WTC11 (cell line): ENCODE measurements at regions not wholly inside any gene's neighbourhood (a gene's known extent, or its start where the extent isn't known, plus 50 kb on each side); places are given as distances from the start of the nearest gene placed in this dataset.

Experiments used
- ATAC-seq: fragments of 200-7000 bp; cut with Tn5 transposase; 2 replicates; pipeline ENCODE4 v1.10.0; 2021; ENCODE audit warnings: mild to moderate bottlenecking, moderate library complexity
- CTCF ChIA-PET: fragments of 300-600 bp; sonication (Branson Sonifier 250); formaldehyde crosslinking; loops from one replicate; lab custom pipeline; 2021; ENCODE audit warnings: antibody characterized with exemption; lab: Charles Lee
- POLR2A ChIA-PET: fragments of 350-600 bp; sonication (Branson Sonifier 250); formaldehyde crosslinking; loops from one replicate; lab custom pipeline; 2021; ENCODE audit warnings: antibody characterized with exemption; lab: Charles Lee
- DNase-seq: peaks from one replicate; pipeline ENCODE4 v3.0.0; 2021; ENCODE audit warnings: low spot score
- H3K27ac Mint-ChIP-seq: 2 replicates; pipeline ENCODE4 v1.8.0; 2021; ENCODE audit warnings: mixed read lengths
- H3K27me3 Mint-ChIP-seq: 2 replicates; pipeline ENCODE4 v1.8.0; 2021; ENCODE audit warnings: low read depth, mild to moderate bottlenecking, moderate library complexity, mixed read lengths
- H3K36me3 Mint-ChIP-seq: 2 replicates; pipeline ENCODE4 v1.8.0; 2021; ENCODE audit warnings: mixed read lengths
- H3K4me1 Mint-ChIP-seq: 2 replicates; pipeline ENCODE4 v1.8.0; 2022; ENCODE audit warnings: mixed read lengths
- H3K4me3 Mint-ChIP-seq: 2 replicates; pipeline ENCODE4 v1.8.0; 2021; ENCODE audit warnings: mild to moderate bottlenecking, moderate library complexity, mixed read lengths
- H3K9me3 Mint-ChIP-seq: 2 replicates; pipeline ENCODE4 v1.8.0; 2021; ENCODE audit warnings: mixed read lengths
- ATF2 ChIP-seq: sonication (generic); formaldehyde crosslinking; IDR thresholded peaks from 2 replicates; pipeline ENCODE4 v1.8.1; 2022; ENCODE audit warnings: low read depth, missing genetic modification reagents, borderline replicate concordance
- ATF6 ChIP-seq: sonication (generic); formaldehyde crosslinking; IDR thresholded peaks from 2 replicates; pipeline ENCODE4 v1.8.1; 2023; ENCODE audit warnings: mild to moderate bottlenecking, missing genetic modification reagents
- CBFB ChIP-seq: sonication (generic); formaldehyde crosslinking; IDR thresholded peaks from 2 replicates; pipeline ENCODE4 v1.8.1; 2022; ENCODE audit warnings: mild to moderate bottlenecking, low read depth, missing genetic modification reagents
- E2F4 ChIP-seq: sonication (generic); formaldehyde crosslinking; IDR thresholded peaks from 2 replicates; pipeline ENCODE4 v1.8.1; 2022; ENCODE audit warnings: low read depth, mild to moderate bottlenecking, moderate library complexity, missing genetic modification reagents, borderline replicate concordance
- ELF4 ChIP-seq: sonication (generic); formaldehyde crosslinking; IDR thresholded peaks from 2 replicates; pipeline ENCODE4 v1.8.1; 2022; ENCODE audit warnings: low read depth, mild to moderate bottlenecking, moderate library complexity, missing genetic modification reagents
- ETV6 ChIP-seq: sonication (generic); formaldehyde crosslinking; IDR thresholded peaks from 2 replicates; pipeline ENCODE4 v1.8.1; 2022; ENCODE audit warnings: mild to moderate bottlenecking, missing genetic modification reagents
- GABPB1 ChIP-seq: sonication (generic); formaldehyde crosslinking; IDR thresholded peaks from 2 replicates; pipeline ENCODE4 v1.8.1; 2023; ENCODE audit warnings: mild to moderate bottlenecking, missing genetic modification reagents
- MXD4 ChIP-seq: fragments of 250-450 bp; sonication (Bioruptor Pico); IDR thresholded peaks from 2 replicates; pipeline ENCODE4 v1.8.0; 2021; ENCODE audit warnings: mild to moderate bottlenecking, moderate library complexity, borderline replicate concordance
- NFATC4 ChIP-seq: fragments of 250-450 bp; sonication (Bioruptor Pico); IDR thresholded peaks from 2 replicates; pipeline ENCODE4 v1.9.0; 2021; ENCODE audit warnings: mild to moderate bottlenecking
- NR1H2 ChIP-seq: sonication (generic); formaldehyde crosslinking; IDR thresholded peaks from 2 replicates; pipeline ENCODE4 v1.9.0; 2021; ENCODE audit warnings: mild to moderate bottlenecking, moderate library complexity, missing genetic modification reagents
- NR2C2 ChIP-seq: sonication (generic); formaldehyde crosslinking; IDR thresholded peaks from 2 replicates; pipeline ENCODE4 v1.8.0; 2022; ENCODE audit warnings: mild to moderate bottlenecking, missing genetic modification reagents
- OVOL2 ChIP-seq: fragments of 250-450 bp; sonication (Bioruptor Pico); IDR thresholded peaks from 2 replicates; pipeline ENCODE4 v1.9.0; 2021; ENCODE audit warnings: mild to moderate bottlenecking, borderline replicate concordance
- SMAD4 ChIP-seq: sonication (generic); formaldehyde crosslinking; IDR thresholded peaks from 2 replicates; pipeline ENCODE4 v1.8.0; 2022; ENCODE audit warnings: mild to moderate bottlenecking, missing genetic modification reagents
- TP53 ChIP-seq: sonication (generic); formaldehyde crosslinking; IDR thresholded peaks from 2 replicates; pipeline ENCODE4 v1.8.1; 2023; ENCODE audit warnings: mild to moderate bottlenecking, missing genetic modification reagents
- ZBTB43 ChIP-seq: sonication (generic); formaldehyde crosslinking; IDR thresholded peaks from 2 replicates; pipeline ENCODE4 v1.8.1; 2023; ENCODE audit warnings: mild to moderate bottlenecking, missing genetic modification reagents
- ZNF232 ChIP-seq: sonication (generic); formaldehyde crosslinking; IDR thresholded peaks from 2 replicates; pipeline ENCODE4 v1.8.0; 2022; ENCODE audit warnings: mild to moderate bottlenecking, missing genetic modification reagents
- ZNF512 ChIP-seq: sonication (generic); formaldehyde crosslinking; IDR thresholded peaks from 2 replicates; pipeline ENCODE4 v1.8.1; 2022; ENCODE audit warnings: missing genetic modification reagents, borderline replicate concordance
- TF ChIP-seq, protein P1 (sequence below): sonication (generic); formaldehyde crosslinking; IDR thresholded peaks from 2 replicates; pipeline ENCODE4 v1.8.1; 2023; ENCODE audit warnings: mild to moderate bottlenecking, missing genetic modification reagents, borderline replicate concordance
- TF ChIP-seq, protein P2 (sequence below): sonication (generic); formaldehyde crosslinking; IDR thresholded peaks from 2 replicates; pipeline ENCODE4 v1.8.1; 2023; ENCODE audit warnings: mild to moderate bottlenecking, moderate library complexity, missing genetic modification reagents
- TF ChIP-seq, protein P3 (sequence below): fragments of 250-450 bp; sonication (Bioruptor Pico); IDR thresholded peaks from 2 replicates; pipeline ENCODE4 v1.9.0; 2021; ENCODE audit warnings: mild to moderate bottlenecking, borderline replicate concordance

- TF ChIP-seq NR2C2, result no peak
- no peak for TF ChIP-seq E2F4
- TF ChIP-seq NFATC4, result no peak
- no peak for TF ChIP-seq ATF6 (CRISPR knock-in tag)
- TF ChIP-seq SMAD4 (CRISPR knock-in tag), result no peak
- no peak for TF ChIP-seq TP53 (CRISPR knock-in tag)
- TF ChIP-seq CBFB (CRISPR knock-in tag), result no peak
- TF ChIP-seq ATF2 (CRISPR knock-in tag), result no peak
- no peak for TF ChIP-seq ELF4 (CRISPR knock-in tag)
Observed at GRCh38 chr12:105470102-105470501, 139.6 kb downstream of the C12orf75 start (continued).

DNA sequence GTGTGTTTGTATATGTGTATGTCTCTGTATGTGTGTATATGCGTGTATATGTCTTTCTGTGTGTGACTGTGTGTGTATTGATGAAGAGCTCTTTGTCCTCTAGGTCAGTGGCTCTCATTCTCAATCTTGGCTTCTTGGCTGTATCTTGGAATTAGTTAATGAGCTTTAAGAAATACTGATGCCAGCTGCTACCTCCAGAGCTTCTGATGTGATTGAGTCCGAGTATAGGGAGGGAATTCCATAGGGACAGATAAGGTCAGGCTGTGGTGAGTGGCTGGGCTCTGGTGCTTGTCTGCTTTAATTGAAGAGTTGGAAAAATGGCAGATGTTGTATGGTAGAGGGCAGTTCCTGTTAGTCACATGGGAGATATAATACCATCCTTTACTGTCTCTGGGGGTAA, 140.1 kb downstream of the C12orf75 start:
- CTCF ChIA-PET, result no interaction called here
- POLR2A ChIA-PET, result no interaction called here

More for the DNA sequence above, 140.1 kb downstream of the C12orf75 start:
- no peaks in the 10 kb centered on the region for H3K36me3 Mint-ChIP-seq
- TF ChIP-seq ZNF232 (CRISPR knock-in tag), result no peak
- no peak for TF ChIP-seq ETV6 (CRISPR knock-in tag)
- no peak for TF ChIP-seq ZNF512 (CRISPR knock-in tag)
- no peak for TF ChIP-seq MXD4 (CRISPR knock-in tag)
- TF ChIP-seq NR2C2, result no peak
- no peak for TF ChIP-seq NR1H2 (CRISPR knock-in tag)
- TF ChIP-seq OVOL2 (CRISPR knock-in tag), result no peak
- TF ChIP-seq, protein P1, sequence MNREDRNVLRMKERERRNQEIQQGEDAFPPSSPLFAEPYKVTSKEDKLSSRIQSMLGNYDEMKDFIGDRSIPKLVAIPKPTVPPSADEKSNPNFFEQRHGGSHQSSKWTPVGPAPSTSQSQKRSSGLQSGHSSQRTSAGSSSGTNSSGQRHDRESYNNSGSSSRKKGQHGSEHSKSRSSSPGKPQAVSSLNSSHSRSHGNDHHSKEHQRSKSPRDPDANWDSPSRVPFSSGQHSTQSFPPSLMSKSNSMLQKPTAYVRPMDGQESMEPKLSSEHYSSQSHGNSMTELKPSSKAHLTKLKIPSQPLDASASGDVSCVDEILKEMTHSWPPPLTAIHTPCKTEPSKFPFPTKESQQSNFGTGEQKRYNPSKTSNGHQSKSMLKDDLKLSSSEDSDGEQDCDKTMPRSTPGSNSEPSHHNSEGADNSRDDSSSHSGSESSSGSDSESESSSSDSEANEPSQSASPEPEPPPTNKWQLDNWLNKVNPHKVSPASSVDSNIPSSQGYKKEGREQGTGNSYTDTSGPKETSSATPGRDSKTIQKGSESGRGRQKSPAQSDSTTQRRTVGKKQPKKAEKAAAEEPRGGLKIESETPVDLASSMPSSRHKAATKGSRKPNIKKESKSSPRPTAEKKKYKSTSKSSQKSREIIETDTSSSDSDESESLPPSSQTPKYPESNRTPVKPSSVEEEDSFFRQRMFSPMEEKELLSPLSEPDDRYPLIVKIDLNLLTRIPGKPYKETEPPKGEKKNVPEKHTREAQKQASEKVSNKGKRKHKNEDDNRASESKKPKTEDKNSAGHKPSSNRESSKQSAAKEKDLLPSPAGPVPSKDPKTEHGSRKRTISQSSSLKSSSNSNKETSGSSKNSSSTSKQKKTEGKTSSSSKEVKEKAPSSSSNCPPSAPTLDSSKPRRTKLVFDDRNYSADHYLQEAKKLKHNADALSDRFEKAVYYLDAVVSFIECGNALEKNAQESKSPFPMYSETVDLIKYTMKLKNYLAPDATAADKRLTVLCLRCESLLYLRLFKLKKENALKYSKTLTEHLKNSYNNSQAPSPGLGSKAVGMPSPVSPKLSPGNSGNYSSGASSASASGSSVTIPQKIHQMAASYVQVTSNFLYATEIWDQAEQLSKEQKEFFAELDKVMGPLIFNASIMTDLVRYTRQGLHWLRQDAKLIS (CRISPR knock-in tag), result no peak
- TF ChIP-seq, protein P2, sequence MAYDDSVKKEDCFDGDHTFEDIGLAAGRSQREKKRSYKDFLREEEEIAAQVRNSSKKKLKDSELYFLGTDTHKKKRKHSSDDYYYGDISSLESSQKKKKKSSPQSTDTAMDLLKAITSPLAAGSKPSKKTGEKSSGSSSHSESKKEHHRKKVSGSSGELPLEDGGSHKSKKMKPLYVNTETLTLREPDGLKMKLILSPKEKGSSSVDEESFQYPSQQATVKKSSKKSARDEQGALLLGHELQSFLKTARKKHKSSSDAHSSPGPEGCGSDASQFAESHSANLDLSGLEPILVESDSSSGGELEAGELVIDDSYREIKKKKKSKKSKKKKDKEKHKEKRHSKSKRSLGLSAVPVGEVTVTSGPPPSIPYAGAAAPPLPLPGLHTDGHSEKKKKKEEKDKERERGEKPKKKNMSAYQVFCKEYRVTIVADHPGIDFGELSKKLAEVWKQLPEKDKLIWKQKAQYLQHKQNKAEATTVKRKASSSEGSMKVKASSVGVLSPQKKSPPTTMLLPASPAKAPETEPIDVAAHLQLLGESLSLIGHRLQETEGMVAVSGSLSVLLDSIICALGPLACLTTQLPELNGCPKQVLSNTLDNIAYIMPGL (CRISPR knock-in tag), result no peak
- TF ChIP-seq, protein P3, sequence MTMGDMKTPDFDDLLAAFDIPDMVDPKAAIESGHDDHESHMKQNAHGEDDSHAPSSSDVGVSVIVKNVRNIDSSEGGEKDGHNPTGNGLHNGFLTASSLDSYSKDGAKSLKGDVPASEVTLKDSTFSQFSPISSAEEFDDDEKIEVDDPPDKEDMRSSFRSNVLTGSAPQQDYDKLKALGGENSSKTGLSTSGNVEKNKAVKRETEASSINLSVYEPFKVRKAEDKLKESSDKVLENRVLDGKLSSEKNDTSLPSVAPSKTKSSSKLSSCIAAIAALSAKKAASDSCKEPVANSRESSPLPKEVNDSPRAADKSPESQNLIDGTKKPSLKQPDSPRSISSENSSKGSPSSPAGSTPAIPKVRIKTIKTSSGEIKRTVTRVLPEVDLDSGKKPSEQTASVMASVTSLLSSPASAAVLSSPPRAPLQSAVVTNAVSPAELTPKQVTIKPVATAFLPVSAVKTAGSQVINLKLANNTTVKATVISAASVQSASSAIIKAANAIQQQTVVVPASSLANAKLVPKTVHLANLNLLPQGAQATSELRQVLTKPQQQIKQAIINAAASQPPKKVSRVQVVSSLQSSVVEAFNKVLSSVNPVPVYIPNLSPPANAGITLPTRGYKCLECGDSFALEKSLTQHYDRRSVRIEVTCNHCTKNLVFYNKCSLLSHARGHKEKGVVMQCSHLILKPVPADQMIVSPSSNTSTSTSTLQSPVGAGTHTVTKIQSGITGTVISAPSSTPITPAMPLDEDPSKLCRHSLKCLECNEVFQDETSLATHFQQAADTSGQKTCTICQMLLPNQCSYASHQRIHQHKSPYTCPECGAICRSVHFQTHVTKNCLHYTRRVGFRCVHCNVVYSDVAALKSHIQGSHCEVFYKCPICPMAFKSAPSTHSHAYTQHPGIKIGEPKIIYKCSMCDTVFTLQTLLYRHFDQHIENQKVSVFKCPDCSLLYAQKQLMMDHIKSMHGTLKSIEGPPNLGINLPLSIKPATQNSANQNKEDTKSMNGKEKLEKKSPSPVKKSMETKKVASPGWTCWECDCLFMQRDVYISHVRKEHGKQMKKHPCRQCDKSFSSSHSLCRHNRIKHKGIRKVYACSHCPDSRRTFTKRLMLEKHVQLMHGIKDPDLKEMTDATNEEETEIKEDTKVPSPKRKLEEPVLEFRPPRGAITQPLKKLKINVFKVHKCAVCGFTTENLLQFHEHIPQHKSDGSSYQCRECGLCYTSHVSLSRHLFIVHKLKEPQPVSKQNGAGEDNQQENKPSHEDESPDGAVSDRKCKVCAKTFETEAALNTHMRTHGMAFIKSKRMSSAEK (CRISPR knock-in tag), result no peak
- TF ChIP-seq GABPB1 (CRISPR knock-in tag), result no peak
- TF ChIP-seq ZBTB43 (CRISPR knock-in tag), result no peak
- TF ChIP-seq, all 79 proteins: peak for 0
- Mint-ChIP-seq H3K27ac (no peak overlapping the region), H3K4me1 (peaks cover 19% of the 10 kb centered on the region), H3K4me3 (no peak overlapping the region), H3K27me3 (no peaks in the 10 kb centered on the region), H3K9me3 (no peaks in the 10 kb centered on the region)
- ATAC-seq (no peak), DNase-seq (no peak)
